ENCODE measurements at regions not wholly inside any gene's neighbourhood (a gene's known extent, or its start where the extent isn't known, plus 50 kb on each side); places are given as distances from the start of the nearest gene placed in this dataset.

DNA sequence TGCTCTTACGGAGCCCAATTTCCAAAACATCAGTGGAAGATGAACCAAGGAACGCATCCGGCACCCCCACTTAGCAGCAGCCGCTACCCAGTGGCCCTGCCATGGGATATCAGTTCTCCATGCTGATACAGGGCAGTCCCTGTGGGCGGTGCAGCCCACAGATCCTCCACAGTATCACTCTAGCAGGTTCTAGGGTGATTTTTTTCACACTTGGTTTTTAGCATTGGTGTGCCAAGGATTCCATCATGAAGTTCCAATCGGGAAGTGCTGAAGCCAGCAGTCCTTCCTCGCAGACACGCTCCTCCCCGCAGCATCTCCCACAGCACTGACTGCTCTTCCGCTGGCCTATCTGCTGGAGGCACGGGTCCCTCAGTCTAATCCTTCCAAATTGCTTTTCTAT lies 261.9 kb downstream of the SYK start:
- DNase-seq (ENCODE audit: low read depth in 4 of 4, low spot score in 3 of 4), result no peak

DNA sequence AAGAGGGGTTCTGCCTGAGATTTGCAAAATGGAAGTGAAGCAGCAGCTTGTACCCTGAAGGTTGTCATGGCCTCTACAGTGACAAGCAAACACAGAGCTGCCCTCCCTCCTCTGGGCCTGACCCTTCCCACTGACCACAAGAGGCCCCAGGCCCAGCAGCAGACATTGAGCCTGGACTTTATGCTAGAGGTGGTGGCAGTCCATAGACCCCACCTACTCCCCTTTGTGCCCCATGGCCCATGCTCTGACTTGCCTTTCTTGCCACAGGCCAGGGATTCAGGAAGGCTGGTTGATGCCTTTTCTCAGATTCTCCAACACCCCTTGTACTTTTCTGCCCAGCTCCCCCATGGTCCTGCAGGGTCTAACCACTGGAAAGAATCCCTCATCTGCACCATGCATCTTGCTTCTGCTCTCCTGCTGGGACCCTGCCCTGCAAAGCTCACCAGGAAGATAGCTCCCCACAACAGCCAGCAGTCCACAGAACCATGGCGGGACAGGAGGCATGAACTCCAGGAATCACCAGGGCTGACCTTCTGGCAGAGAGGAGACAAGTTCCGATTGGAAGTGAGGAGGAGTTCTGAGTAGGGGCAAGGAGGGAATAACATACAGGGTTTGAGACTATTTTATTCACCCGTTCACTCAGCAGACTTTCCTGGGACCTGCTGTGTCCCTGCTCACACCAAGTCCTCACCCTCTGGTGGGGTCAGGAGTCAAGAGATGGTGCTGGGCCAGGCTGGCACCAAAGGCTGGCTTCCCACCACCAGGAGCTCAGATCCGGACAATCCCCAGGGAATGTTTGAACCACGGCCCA lies 263.8 kb downstream of the SYK start:
- DNase-seq (ENCODE audit: low read depth in 4 of 4, low spot score in 3 of 4), result no peak

DNA sequence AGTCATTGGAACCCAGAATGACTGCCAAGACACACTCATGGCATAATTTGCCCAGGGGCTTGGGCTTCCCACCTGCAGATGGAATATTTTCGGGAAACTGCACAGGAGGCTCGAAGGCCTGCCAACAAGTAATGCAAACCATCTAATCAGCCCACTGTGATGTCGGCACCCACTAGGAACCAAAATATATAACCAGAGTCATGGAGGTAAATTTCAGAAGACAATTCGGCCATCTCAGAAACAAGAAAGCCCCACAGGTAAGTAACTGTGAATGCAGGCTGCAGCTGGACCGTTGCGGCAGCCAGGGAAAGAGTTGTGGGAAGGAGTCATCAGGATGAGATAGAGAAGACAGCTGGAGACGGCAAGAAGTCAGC lies 264.4 kb downstream of the SYK start:
- DNase-seq (ENCODE audit: low read depth in 4 of 4, low spot score in 3 of 4), result no peak

DNA sequence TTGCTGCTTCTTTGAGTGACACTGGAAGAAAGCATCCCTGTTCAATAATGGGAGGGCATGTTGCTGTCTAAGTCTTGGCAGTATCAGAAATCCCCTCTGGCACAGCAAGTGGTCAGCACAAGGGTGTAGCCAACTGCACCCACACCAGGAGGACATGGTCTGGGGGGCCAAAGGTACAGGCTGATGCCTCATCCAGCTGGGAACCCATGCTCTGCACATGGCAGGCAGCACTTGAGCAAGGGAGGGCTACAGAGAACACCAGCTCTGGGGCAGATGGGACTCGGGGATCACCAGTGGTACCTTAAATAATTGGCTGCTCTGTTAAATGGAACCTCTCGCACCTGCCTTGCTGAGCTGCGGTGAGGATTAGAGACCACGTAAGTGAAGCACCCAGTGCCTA lies 265.2 kb downstream of the SYK start:
- DNase-seq (ENCODE audit: low read depth in 4 of 4, low spot score in 3 of 4), result no peak

DNA sequence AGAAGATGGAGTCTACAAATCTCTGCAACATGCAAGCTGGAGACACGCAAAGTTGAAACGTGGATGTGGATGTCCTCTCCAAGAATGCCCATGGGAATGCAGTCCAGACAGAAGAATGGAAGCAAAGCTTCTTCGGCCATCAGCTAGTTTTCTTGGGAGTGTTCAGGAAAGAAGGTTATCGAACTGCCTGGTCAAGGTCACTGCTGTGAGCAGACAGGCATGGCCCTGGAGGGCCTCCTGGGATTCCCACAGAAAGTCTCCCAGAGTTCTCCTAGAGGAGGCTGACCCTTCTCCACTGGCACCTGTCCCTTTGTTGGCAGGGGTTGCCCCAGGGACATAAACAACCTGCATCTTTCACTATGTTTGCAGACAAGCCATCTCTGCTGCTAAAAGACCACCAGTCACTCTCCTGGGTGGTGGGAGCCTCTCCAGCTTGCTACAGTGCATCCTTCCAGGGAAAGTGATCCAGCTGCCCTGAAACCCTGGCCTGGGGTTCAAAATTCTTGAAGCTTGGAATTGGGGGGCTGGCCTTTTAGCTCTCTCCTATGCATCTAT lies 265.8 kb downstream of the SYK start:
- DNase-seq (ENCODE audit: low read depth in 4 of 4, low spot score in 3 of 4), result no peak

DNA sequence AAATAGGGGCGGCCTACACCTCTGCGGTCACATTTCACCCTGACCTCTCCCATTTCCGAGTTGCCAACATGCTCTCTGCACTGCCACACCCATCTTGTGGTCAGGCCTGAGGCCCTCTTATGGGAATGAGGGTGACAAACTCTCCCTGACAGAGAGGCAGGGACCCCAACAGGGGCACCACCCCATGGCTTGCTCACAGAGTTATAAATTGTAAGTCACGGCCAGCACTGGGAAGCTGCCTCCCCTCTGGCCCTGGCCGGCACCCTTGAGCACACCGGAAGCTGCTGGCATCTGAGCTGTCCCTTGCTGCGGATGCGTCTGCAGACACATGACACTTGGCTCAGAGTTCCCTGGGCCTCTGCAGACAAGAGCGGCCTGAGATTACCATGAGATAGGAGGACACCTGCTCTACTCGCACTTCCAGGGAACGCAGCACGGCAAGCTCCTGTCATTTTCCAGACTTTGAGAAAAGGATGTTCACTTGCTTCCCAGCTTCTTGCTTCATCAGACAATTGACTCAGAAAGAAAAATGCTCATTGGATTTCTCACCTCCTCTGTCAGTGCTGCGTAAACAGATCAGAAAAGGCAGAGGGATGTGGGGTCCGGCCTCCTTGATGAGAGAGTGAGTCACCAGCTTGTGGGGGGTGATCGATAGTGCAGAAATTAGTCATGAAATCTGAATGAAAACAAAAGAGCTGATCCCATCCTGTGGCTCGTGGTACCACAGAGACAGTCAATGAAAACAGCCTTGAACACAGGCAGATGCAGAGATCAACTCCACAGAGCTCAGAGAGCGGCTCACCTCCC lies 269.8 kb downstream of the SYK start:
- no peak for DNase-seq (ENCODE audit: low read depth in 4 of 4, low spot score in 3 of 4)

DNA sequence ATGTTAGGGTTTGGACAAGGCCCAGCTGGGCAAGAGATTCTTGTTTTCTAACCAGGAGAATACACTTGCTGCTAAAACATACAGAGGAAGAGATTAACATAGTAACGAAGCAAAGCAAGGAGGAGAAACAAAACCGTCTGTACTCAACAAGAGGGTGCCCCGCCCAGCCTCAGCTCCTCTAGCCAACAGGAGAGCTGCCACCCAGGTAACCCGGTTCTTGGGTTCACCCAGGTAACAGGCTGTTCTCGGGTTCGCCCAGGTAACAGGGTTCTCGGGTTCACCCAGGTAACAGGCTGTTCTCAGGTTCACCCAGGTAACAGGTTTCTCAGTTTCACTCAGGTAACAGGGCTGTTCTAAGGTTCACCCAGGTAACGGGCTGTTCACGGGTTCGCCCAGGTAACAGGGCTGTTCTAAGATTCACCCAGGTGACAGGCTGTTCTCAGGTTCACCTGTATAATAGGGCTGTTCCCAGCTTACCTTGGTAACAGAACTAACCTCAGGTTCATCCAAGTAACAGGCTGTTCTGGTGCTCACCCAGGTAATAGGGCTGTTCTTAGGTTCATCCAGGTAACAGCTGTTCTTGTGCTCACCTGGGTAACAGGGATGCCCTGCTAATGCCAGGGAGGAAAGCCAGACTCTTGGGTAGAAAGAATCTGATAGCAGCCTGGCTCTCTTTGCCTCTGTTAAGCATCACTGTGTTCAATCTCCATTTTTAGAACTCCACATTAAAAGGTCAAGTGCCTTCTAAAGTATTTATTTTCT lies 271.6 kb downstream of the SYK start:
- DNase-seq (ENCODE audit: low read depth in 4 of 4, low spot score in 3 of 4), result no peak

DNA sequence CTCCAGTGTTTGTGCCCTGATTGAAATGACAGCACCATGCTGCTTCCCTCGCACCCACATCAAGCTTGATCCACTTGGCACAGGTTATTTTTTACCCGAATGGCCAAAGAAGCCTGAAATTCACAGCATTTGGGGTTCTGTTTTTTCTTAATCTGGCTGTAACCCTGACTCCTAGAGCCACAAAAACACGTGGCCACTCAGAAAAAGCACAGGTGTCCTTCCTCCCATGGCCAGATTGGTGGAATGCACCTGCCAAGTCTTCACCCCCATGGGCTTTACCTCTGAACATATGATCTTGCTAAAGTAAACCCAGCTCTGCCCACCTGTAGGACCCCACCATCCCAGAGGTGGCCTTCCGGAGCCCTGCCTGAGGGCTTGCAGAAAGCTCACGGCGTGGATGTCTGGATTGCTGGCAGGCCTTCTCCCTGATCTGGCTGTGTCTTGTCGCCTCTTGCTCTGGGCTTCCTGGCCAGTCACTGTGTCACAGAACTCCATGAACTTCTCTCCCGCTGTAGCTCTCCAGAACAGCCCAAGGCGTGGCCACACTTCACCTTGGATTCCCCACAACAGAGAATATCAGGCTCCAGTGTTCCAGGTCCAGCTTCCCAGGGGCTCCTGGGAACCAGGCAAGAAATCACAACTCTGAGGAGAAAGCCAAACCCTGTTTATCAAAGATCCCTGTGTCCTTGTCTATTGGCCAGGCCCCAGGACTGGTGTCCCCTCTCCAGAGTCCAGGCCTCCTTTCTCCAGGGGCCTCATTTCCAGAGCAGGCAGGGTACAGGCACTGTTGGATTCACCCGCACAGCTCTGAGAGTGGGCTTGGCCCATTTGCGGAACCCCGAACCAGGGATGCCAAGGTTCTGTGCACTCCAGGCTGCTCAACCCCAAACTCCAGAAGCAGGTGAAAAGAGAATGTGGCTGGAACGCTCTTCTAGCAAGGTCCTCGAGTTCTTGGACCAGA lies 272.5 kb downstream of the SYK start:
- DNase-seq (ENCODE audit: low read depth in 4 of 4, low spot score in 3 of 4), result no peak

DNA sequence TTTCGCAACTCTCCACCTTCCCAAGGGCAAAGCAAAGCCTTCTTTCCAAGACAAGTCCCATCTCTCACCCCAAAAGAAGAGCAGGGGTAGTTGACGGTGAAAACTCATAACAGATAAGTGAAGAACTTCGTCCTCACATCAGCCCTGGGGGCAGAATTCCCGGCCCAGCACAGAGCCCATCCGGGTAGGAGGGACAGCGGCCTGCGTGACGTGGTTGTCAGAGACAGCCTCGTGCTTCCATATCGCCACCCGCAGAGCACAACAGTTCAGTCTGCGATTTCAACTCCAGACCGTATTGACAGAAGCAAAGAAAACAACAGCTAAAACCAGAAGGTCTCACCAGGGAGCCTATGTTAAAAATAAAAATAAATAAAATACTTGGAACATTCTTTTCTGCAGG lies 273.2 kb downstream of the SYK start:
- no peak for DNase-seq (ENCODE audit: low read depth in 4 of 4, low spot score in 3 of 4)

DNA sequence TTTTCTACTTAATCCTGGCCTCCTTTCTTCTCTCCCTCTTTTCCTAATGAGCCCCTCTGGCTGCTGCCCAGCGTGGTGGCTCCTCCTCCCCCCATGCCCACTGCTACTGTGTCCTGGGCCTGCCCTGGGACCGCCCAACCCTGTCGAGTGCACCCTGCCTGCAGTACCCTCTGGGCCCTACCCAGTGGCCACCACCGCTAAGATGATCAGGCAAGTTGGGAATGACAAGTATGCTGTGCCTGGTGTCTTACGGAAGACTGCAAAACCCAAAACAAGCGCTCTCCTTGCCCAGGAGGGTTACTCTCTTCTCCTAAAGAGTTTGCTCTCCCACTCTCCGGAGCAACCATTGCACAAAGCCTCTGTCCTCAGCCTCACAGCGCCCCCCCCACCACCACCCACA lies 273.7 kb downstream of the SYK start:
- DNase-seq (ENCODE audit: low read depth in 4 of 4, low spot score in 3 of 4), result no peak

DNA sequence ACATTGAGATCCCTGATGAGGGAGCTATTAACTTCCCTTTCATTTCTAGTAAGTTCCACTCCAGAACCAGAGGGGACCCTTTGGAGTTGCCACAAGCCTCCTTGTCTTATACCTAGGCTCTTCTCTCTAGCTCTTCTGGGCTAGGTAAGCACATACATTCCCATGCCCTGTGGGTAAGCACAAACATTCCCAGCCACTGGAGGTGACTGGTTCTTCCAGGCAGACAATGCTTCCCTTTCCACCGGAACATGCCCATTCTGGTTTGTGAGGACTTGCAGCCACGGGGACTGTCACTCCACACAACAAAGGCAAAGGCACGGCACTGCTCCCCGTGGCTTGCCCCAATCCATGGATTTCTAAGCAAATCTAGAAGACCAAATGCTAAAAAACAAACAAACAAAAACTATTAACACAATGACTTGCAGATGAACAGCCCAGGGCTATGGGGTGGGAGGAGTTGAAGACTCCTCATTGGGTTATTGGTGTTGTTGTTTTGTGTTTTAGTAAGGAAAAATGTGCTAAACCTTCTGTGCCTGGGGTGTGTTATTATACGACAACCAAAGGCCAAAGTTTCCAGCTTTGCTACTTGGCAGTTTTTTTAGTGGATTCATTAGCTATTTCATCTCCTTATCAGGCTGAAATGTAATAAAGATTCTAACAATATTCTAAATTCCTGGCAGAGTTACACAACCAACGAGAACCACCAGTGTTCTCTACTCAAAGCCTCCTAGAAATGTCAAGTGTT lies 276.2 kb downstream of the SYK start:
- DNase-seq (ENCODE audit: low read depth in 4 of 4, low spot score in 3 of 4), result no peak

DNA sequence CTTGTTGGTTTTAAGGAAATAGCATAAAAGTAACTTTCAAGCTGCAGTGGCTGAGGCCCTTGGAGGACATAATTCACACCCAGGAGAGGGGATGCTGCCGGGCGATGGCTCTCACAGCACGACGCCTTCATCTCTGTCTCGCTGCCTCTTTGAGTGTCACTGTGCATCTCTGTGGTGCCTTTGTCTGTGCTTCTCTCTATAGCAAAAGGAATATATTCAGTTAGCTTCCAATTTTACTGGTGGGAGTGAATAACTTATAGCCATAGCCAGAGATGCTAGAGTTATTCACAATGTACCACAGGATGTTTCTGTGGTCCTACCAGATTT lies 276.7 kb downstream of the SYK start:
- no peak for DNase-seq (ENCODE audit: low read depth in 4 of 4, low spot score in 3 of 4)

DNA sequence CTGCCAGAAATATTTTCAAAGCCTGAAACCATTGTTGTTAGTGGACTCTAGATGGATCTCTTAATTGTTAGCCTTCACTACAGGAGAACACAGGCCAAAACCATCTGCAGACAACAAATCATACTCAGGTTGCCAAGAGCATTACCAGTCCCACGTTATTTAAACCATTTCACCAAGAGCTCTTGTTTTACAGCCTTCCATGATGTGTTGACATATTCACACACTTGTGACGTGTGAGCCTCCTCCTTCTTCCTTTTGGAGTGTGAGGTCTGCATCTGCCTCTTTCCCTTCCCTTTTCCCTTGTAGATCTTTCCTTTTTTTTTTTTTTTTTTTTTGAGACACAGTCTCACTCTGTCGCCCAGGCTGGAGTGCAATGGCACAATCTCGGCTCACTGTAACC lies 279.0 kb downstream of the AUH start:
- no peak for DNase-seq (ENCODE audit: low read depth in 4 of 4, low spot score in 3 of 4)

DNA sequence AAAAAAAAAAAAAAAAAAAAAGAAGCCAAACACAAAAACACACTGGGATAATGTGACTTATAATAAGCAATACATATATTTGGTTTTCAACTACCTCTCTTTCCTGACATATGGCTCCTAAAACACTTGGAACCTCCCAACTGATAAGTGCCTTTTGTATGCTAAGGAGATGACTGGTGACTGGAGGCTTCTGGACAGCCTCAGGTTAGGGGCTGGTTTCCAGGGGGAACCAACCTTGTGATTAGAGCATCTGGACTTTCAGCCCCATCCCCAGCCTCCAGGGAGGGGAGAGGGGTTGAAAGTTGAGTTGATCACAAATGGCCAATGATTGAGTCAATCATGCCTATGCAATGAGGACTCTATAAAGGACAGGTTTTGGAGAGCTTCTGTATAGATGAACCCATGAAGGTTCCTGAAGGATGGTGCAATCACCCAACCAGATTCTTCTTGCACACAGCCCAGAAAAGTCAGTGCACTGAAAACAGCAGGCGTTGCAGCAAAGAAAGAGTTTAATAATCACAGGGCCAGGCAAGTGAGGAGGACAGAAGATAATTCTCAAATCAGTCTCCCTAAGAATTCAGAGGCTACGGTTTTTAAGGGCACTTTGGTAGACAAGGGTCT lies 276.7 kb downstream of the AUH start:
- DNase-seq (ENCODE audit: low read depth in 4 of 4, low spot score in 3 of 4), result no peak

DNA sequence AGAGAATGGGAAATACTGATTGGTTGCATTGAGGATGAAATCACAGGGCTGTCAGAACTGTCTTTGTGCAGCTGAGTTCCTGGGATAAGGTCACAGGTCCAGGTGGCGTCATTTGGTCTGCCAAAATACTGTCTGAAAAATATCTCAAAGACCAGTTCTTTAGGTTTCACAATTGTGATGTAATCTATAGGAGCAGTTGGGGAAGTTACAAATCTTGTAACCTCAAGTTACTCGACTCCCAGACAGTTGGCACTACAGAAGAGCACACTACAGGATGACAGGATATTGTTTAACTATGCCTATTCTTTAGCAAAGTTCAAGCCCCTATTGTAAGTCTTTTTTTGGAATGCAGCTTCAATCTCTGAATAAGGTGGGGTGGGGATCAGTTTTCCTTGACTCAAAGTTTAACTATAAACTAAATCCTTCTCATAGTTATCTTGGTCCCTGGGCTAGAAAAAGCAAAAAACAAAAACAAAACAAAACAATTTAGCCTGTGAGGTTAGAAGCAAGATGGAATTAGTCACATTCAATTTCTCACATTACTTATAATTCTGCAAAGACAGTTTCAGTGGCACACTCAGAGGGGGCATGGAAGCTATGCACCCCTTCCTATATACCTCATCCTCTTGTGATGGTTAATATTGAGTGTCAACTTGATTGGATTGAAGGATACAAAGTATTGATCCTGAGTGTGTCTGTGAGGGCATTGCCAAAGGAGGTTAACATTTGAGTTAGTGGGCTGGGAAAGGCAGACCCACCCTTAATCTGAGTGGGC lies 276.0 kb downstream of the AUH start:
- DNase-seq (ENCODE audit: low read depth in 4 of 4, low spot score in 3 of 4), result no peak

DNA sequence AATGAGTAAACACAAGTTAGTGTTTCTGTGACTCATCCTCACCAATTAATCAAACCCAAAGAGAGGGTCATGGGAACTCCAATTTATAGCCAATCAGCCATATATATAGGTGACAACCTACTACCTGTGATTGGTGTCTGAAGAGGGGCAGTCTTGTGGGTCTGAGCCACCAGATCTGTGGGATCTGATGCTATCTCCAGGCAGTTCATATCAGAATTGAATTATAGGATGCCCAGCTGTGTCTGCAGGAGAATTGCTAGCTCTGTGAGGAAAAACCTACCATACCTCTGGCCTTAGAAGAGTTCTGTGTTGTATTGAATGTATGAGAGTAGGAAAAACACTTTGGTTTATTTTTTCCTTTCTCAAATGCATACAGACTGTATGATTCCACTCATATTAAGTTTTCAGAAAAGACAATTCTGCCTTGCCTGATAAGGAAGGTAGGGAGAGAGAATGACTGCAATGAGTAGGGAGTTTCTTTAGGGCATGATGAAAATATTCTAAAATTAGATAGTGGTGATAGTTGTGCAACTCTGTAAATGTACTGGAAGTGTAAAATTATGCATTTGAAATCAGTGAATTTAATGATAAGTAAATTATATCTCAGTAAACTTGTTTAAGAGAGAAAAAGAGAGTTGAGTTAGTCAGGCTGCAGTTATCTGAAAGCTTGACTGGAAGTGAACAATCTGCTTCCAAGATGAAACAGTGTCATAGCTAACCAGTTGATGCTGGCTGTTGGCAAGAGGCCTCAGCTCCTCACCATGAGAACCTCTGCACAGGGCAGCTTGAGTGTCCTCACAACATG lies 274.9 kb downstream of the AUH start:
- DNase-seq (ENCODE audit: low read depth in 4 of 4, low spot score in 3 of 4), result no peak

DNA sequence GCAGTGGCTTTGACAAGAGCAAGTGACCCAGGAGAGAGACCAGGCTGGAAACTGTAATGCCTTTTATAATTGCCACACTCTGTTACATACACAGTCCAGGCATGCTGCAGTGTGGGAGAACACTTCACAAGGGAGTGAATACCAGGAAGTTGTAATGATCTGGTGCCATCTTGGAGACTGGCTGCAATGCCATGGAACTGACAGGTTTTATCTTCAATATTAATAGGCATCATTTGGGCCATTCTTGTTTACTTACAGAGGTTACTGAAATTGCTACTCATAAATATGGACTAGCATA lies 274.3 kb downstream of the AUH start:
- no peak for DNase-seq (ENCODE audit: low read depth in 4 of 4, low spot score in 3 of 4)

Data from left renal pelvis (tissue), 4 donors.